NCI-H2227 (cell line): ENCODE measurements at regions not wholly inside any gene's neighbourhood (a gene's known extent, or its start where the extent isn't known, plus 50 kb on each side); places are given as distances from the start of the nearest gene placed in this dataset.
"Not testable (repeated sequence)": the region's sequence is repeated elsewhere in the genome, so short reads cannot be mapped to it uniquely, and the experiment has no call there.

Experiments used
- DNase-seq: peaks from one replicate; lab custom pipeline; 2025; ENCODE audit not compliant: unreplicated experiment; lab: John Stamatoyannopoulos, UW

DNA sequence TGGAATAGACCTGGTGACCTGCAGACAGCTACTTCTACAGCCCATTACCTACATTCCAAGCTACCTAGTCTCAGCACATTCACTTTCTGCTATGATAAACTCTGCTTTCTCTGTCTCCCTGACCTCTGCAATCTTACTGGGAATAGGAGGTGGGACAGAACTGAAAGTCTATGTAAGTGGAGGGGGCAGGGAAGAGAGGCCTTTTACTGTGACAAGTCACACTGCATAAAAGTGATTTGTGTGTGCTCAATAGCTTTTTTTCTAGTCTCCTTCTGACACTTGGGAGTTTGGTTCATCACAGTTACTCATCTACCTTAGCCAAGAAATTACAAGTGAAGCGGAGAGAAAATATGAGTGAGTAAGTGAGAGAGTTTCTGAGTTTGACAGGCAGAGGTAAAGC is 322.4 kb downstream of the OLFM4 start:
- DNase-seq, result no peak

DNA sequence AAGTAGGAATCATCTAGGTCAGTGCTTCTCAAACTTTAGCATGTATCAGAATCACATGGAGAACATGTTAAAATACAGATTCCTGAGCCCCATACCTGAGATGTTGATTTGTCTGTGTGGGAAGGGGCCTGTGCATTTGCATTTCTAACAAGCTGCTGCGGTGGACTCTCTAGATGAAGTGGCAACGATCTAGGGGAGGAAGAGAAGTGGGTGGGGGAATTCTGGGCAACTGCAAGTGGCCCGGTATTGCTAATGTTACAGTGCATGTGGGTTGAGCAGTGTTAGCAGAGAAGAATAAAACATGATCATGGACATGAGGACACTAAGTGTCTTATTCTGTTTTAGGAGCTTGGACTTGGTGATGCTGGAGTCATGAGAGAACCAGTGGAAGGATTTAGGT is 329.0 kb downstream of the OLFM4 start:
- DNase-seq, result no peak

DNA sequence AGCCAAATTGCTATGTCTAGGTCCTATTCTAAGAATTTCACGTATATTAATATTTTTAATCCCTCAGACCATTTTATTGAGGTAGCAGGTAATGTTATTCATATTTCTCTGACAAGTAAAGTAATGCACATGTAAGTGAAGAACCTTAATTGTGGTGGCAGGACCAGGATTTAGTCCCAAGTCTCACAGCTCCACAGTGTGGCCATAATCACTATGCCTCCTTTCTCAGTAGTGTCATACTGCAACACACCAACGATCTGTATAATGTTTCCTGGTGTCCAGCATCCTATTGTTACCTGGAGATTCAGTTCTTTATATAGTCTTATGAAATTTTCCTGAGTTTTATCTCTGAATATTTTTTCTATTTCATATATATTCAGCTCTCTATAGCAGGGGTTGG is 340.3 kb downstream of the OLFM4 start:
- DNase-seq, result no peak

DNA sequence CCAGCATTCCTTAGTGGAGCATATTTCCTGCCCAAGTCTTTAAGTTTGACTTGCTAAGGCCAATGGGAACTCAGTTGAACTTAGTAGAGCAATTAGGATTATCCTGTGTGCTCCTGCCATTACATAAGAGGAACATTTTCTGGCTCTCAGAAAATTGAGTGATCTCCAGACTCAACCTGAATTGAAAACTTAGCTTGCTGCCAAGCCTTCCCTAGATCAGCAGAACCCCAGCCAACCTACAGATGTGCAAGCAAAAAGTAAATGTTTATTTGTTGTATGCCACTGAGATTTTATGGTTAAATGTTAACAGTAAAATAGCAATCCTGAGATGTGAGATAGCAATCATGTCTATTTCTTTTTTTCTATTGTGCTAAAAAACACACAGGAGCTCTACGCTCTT is 350.9 kb downstream of the OLFM4 start:
- no peak for DNase-seq

DNA sequence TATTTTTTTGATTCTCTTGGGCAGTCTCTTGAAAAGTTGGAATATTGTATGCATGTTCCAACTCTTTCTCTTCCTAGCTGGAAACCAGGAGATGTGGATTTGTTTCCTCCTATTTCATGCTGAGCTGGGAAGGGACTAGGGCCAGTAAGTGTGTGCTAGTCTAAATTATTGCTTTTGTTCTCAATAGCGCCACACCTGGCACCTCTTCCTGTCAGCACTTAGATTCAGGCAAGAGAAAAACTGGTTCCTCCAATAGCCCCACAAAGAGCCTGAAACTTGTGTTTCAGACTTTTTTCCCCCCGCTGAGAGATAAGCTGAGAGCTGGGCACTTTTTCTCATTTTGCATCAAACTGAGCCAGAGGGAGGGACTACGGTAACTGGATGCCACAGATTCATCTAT is 353.4 kb downstream of the OLFM4 start:
- DNase-seq, result no peak

DNA sequence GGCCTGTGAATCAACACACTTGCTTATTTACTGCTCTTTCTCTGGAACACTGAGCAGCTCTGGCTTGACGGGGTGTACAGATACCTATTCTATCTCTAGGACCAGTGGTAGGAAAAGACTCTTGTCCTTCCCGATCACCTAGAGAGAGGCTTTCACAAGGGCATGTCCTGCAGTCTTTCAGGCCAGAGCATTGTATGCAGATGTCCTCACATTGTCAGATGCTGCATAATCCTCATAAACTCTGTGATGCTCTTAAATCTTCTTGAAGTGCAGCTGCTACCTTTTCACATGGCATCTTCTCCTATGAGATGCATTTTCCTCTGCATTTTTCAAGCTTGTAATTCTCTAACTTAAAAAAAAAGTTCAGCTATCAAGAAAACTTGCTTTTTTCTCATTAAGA is 369.4 kb downstream of the OLFM4 start:
- DNase-seq, result no peak

DNA sequence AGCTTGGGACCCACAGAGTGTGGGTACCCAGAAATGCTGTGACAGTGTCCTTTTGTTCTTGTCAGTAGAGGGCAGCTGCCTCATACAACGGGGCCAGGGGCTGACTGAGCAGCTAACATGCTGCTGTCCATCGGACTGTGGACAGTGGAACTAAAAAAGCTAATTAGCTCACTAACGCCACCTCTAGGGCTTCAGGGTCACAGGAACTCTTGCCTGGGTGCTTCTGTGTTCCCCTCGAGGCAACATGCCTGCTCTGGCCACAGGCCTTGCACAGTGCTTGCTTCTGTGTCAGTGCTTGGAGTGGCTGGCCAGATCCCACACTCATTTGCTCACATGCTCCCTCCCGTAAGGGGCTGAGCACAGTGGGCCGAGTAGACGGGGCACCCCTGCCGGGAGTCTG is 377.0 kb downstream of the OLFM4 start:
- no peak for DNase-seq

DNA sequence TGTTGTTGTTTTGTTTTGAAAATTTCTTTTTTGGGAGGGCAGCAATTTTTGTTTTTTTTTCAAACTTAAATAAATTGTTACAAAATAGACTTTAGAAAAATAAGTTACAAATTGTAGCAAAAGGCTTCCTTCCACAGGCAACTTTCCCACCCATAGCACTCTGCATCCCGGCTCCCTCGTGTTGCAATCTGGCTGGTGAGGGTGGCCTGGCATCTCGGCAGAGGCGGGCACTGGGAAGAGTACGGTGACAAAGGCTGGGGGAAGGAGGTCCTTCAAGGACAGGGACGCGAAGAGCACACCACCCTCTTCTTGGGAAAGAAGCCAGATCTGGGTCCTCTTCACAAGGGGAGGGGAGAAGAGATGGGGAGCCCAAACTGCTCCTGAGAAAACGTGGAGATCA is 379.7 kb downstream of the OLFM4 start:
- no peak for DNase-seq

DNA sequence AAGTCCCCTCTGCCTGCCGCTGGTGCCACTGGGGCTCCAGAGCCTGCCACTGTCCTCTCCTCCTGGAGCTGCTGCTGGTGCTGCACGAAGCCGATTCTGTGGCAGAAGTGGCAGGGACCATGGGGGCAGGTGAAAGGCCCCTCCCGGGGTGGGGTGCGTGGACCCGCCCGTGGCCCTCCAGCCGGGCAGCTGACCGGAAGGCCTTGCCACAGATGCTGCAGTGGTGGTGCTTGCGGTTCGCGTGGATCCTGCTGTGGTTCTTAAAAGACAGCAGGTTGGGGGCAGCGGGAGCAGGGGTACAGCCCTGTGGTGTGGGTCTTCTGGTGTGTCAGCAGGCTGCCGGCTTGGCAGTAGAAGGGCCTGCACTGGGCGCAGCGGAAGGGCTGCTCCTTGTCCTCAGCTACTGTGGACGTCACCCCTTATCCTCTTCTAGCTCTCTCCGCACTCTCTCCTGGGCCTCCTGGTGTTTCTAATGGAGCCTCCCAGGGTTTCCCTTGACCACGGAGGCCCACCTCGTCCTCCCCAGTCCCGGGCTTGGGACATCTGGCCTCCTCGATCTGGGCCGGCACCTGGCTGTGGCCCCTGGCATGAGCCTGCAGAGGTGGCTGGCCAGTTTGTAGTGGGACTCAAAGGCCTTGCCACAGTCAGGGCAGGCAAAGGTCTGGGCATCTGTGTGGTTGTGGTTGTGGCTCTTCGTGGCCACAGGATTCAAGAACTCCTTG is 380.4 kb downstream of the OLFM4 start:
- no peak for DNase-seq

DNA sequence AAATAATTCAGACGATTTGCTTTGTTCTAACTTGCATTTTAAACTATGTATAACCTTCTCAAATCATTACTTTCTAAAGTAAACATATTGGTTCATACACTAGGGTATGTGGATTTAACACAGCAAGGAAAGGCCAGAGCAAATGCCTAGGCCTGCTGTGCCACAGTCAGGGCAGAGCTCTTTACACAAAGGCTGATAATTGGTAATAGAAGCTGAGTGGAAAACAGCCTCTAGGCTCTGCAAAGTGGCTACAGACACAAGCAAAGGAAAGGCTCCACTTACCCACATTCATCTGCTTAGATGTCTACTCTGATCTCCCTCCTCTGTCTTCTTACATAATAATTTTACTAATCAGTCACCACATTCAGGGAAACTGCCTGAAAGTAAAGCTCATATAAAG is 382.9 kb downstream of the OLFM4 start:
- DNase-seq, result peak; percentile 45

DNA sequence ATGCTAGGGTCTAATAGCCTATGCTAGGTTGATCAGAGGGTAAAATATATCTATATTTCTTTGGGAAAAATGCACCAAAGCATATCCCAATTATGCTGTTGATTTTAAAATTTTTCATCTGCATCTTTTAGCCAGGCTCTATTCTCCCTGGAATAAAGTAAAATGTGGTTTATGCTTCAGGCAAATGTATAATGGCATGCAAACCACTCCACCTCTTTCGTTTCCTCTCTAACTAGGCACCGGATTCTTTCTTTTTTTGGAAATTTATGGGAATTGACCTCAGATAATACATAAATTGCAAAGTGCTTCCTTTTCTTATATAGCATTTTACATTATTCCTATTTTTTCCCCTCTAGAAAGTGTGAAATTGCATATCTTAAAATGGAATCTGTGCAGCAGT is 386.5 kb downstream of the OLFM4 start:
- DNase-seq, result no peak

DNA sequence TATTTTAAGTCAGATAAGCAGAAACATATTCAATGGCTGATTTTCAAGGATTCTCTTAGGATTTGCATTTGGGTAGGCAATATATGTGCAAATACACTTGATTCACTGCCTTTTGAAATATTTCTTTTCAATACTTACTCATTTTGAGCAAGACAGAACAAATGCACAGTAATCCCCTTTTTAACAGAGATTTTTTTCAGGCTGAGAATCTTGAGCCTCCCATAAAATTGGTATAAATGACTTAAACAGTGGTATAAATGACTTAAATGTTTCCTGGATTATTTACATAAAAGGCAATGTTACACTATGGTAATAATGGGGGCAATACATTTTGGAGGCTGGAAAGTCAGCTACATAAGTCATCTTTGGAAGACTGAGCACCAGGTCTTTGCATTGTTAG is 389.0 kb downstream of the OLFM4 start:
- DNase-seq, result no peak

DNA sequence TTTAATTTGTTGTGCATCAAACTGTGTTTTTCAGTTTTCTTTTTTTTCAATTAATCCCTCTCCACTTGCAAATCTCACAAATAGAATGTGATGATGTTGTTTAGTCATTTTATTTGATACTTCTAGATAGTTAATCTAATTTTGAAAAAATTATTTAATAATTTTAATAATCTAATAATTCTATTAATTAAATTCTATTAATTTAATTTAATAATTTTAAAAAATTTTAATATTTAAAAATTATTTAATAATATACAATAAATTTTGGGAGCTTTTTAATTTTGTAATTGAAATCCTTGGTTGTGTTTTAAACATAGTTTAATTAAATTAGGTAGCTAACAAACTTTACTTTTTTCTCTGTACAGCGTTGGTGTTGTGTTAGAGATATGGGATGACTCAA is 393.8 kb downstream of the OLFM4 start:
- DNase-seq, result no peak

DNA sequence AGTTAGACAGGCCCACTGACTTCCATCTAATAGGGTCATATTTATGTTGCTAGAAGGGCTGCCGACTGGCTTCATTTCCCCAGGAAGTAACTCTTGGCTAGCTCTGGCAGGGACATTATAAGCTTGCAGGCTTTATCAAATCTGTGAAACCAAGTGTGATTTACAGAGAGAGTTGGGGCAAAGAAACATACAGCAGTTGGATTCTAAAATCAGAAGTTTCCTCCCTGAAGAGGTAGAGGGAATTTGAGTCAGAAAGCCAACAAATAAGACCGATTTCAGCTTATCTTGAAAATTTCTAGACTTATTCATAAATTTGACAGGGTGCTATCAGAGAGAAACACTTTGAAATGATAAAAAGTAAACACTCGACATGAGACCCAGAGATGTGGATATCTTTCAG is 407.8 kb downstream of the OLFM4 start:
- DNase-seq, result no peak

DNA sequence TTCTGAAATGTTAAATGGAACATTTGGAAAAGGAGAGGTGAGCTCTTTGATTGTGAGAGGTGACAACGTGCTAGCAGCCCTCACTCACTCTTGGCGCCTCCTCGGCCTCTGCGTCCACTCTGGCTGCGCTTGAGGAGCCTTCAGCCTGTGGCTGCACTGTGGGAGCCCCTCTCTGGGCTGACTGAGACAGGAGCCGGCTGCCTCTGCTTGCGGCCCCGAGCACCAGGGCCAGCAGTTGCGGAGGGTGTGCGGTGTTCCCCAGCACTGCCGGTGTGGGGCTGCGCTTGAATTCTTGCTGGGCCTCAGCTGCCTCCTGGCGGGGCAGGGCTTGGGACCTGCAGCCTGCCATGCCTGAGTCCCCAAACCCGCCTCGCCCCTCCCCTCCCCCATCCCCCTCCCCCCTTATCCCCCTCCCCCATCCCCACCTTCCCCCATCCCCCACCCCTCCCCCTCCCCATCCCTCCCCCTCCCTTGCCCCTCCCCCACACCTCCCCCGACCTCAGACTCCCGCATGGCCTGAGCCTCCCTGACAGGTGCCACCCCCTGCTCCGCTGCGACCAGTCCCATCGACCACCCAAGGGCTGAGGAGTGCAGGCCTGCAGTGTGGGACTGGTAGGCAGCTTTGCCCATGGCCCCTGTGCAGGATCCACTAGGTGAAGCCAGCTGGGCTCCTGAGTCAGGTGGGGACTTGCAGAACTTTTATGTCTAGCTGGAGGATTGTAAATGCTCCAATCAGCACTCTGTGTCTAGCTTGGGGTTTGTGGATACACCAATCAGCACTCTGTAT is 411.0 kb downstream of the OLFM4 start:
- DNase-seq, result no peak

DNA sequence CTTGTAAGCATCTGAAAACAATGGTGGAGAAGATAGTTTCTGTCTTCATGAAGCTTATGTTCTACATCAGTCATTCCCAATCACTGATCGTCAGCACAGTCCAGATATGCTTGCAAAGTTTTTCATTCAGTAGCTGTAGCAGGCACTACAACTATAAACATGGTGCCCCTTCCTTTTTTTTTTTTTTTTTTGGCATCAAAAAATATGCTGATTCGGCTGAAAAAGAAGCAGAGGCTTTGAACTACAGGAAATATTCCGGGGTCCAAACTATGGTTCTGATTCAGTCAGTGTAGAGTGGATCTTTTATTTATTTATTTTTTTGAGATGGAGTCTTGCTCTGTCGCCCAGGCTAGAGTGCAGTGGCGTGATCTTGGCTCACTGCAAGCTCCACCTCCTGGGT is 414.4 kb downstream of the OLFM4 start:
- DNase-seq, result no peak

DNA sequence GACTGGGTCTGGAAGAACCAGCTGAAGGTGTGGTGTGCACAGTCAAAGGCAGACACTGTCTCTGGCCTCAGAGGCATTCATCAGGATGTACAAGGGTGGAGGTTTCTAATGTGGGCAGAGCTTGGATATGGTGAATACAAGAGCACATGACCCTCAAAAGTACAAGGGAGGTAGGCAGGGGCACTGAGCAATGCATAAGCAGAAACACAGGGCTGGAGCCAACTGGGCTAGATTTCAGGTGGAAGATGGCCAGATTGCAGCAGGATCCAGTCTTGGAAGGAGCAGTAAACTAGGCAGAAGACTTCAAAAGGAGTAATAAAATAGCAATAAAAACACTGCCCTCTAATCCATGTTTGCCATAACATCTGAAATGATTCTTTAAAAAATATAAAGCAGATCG is 417.1 kb downstream of the OLFM4 start:
- no peak for DNase-seq

DNA sequence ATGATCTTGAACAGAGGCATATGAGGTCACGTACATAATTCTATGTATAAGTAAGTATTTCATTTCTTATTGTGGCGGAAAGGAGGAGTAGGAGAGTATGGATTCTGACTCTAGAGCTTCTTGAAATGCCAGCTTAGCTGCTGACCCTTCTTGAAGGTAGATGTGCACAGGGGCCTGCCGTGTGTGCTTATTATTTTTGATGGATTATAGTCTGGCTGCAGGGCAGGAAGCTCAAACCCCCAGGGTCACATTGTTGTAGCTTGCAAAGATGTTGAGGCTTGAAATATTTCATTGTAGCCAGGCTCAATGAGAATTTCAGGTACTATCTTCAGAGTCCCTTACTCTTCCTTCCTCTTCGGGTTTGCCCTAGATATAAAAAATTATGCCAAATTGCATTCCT is 418.8 kb downstream of the OLFM4 start:
- no peak for DNase-seq

DNA sequence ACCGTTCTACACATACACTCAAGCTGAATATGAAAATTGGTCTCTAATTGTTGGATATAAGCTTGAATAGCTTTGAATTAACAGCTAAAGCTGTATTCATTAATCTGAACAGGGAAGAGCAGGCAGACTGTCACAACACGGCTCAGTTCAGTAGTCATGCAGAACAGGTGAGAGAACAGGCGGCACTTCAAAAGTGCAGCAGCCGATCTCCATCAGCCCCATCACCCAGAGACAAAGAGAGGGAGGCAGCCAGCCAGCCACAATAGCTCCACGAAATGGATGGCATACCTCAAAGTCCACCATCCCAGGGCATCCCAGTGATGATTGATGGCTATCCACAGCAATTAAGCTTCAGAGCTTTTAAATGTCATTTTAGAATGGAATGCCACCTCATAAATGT is 419.2 kb downstream of the OLFM4 start:
- no peak for DNase-seq

DNA sequence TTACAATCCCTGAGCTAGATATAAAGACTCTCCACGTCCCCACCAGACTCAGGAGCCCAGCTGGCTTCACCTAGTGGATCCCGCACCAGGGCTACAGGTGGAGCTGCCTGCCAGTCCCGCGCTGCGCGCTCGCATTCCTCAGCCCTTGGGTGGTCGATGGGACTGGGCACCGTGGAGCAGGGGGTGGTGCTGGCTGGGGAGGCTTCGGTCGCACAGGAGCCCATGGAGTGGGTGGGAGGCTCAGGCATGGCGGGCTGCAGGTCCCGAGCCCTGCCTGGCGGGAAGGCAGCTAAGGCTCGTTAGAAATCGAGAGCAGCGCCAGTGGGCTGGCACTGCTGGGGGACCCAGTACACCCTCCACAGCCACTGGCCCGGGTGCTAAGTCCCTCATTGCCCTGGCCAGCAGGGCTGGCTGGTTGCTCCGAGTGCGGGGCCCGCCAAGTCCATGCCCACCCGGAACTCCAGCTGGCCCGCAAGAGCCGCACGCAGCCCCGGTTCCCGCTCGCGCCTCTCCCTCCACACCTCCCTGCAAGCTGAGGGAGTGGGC is 423.7 kb downstream of the OLFM4 start:
- not testable (repeated sequence) for DNase-seq

DNA sequence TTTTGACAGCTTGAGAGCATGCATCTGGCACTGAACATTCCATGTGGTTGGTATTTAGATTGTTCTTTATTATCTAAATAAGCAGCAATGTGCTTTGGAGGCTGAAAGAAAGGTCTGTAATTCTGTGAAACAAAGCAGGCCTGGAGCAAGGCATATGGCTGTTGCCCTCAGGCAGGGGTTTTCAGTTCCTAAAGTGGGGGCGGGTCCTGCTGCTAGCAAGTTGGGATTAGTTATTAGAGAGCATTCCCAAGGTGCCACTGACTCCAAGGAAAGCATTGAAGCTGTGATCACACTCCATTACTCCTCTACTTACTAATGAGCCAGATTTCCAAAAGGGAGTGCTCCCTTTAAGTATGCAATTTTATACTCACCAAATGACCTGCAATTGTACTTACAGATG is 432.2 kb downstream of the OLFM4 start:
- no peak for DNase-seq

DNA sequence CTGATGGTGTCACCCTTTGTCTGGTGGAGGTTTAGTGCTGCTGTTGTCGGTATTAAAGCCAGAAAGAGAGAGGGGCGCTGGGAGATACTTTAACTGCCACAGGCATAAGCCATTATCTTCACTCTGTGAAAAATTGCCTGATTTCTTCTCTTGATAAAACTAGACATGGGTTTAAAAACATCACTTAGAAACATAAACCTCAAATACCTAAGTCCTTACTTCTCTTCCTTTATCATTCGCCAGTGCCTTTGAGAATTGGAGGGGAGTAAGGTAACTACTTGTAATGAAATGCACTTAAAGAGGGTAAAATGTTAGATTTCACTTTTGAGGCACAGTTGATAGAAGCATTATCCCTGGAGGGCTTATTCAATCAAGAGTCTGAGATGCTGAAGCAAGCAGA is 434.5 kb downstream of the OLFM4 start:
- DNase-seq, result no peak

DNA sequence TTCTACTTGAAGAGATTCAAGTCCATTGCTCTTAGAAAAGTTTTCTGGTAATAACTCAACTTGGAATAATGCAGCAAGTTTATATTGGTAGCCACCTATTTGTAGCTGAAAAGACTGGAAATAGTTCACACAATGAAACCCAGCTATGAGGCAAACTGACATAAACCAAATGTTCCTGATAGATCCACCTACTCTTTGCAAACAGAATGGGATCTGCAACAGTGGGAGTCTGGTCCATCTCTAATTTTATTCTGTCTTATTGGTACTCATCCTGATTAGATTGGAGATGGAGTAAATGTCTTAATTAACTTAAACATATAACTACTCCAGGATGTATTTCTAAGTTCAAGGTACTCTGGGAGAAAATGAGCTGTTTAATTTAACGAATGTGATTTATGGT is 438.0 kb downstream of the OLFM4 start:
- DNase-seq, result no peak
